Panc1 (cell line): ENCODE measurements at regions not wholly inside any gene's neighbourhood (a gene's known extent, or its start where the extent isn't known, plus 50 kb on each side); places are given as distances from the start of the nearest gene placed in this dataset.

Experiments
- ATAC-seq: fragments of 200-7000 bp; cut with Tn5 transposase; 2 replicates; pipeline ENCODE4 v1.9.1; 2020; ENCODE audit warnings: mild to moderate bottlenecking, moderate library complexity
- BruUV-seq: library from RNA; stranded (reverse); fragments of 400-500 nt; replicated peaks from 2 replicates; lab custom pipeline; 2021; lab: Mats Ljungman, UMichigan
- CTCF ChIA-PET: fragments of 300-600 bp; sonication (Branson Sonifier 250); formaldehyde crosslinking; loops from one replicate; lab custom pipeline; 2022; ENCODE audit warnings: antibody characterized with exemption; lab: Charles Lee
- POLR2A ChIA-PET: fragments of 300-600 bp; sonication (Branson Sonifier 250); formaldehyde crosslinking; loops from one replicate; lab custom pipeline; 2022; ENCODE audit warnings: antibody characterized with exemption; lab: Charles Lee
- DNase-seq: peaks from one replicate; pipeline ENCODE4 v3.0.0-alpha.2; 2010; ENCODE audit warnings: low read depth, low spot score
- H3K27ac ChIP-seq: 2 replicates; pipeline ENCODE4 v1.5.1; 2011; ENCODE audit warnings: mild to moderate bottlenecking, low read length, inconsistent platforms
- H3K27me3 ChIP-seq: fragments of 200-500 bp; sonication (Bioruptor generic); 2 replicates; pipeline ENCODE4 v1.6.0; 2014; ENCODE audit warnings: low read length, inconsistent platforms; ENCODE audit not compliant: control insufficient read depth, insufficient read depth
- H3K36me3 ChIP-seq: fragments of 200-500 bp; sonication (Bioruptor generic); 2 replicates; pipeline ENCODE4 v1.5.1; 2014; ENCODE audit warnings: inconsistent platforms, mild to moderate bottlenecking, low read length, moderate library complexity; ENCODE audit not compliant: control insufficient read depth, insufficient read depth
- H3K4me1 ChIP-seq: 2 replicates; pipeline ENCODE4 v1.5.1; 2011; ENCODE audit warnings: inconsistent platforms, mild to moderate bottlenecking, low read length, moderate library complexity; ENCODE audit not compliant: control insufficient read depth, insufficient read depth
- H3K4me3 ChIP-seq, 2 experiments: 2 replicates each; pipeline ENCODE4 v1.5.1; 2011 to 2012; ENCODE audit warnings: low read depth in 2 of 2, low read length in 2 of 2, mild to moderate bottlenecking in 2 of 2, inconsistent platforms in 1 of 2, moderate library complexity in 1 of 2
- H3K9me3 ChIP-seq: fragments of 200-500 bp; sonication (Bioruptor generic); 2 replicates; pipeline ENCODE4 v1.5.1; 2014; ENCODE audit warnings: low read depth, mild to moderate bottlenecking, inconsistent platforms, low read length, moderate library complexity; ENCODE audit not compliant: control insufficient read depth, insufficient read depth
- POLR2AphosphoS5 ChIP-seq: IDR thresholded peaks from 2 replicates; pipeline ENCODE4 v1.6.1; 2012; ENCODE audit warnings: mild to moderate bottlenecking, low read depth, low read length, moderate library complexity
- SIN3A ChIP-seq: IDR thresholded peaks from 2 replicates; pipeline ENCODE4 v1.6.1; 2012; ENCODE audit warnings: low read depth, mild to moderate bottlenecking, low read length, moderate library complexity, borderline replicate concordance; ENCODE audit not compliant: insufficient read depth
- TCF7L2 ChIP-seq: IDR thresholded peaks from 2 replicates; pipeline ENCODE4 v1.6.1; 2011; ENCODE audit warnings: mild to moderate bottlenecking, low read depth, low read length, inconsistent platforms
- in situ Hi-C: cut with HindIII; loops from 2 replicates; pipeline ENCODE4 v1.10.0; 2016; ENCODE audit warnings: low sequenced_read_pairs, low pct_unique_long_range_greater_than_20kb
- intact Hi-C: fragments of 100-400 bp; cut with micrococcal nuclease; formaldehyde crosslinking; loops from one replicate; pipeline ENCODE4 v1.10.0; 2022; ENCODE audit not compliant: unreplicated experiment
- TF ChIP-seq, protein P1 (sequence below), 2 experiments: IDR thresholded peaks; 2 replicates each; pipeline ENCODE4 v1.6.1; 2011 to 2012; ENCODE audit warnings: low read depth in 2 of 2, control low read depth in 1 of 2, low read length in 1 of 2, mild to moderate bottlenecking in 1 of 2, moderate library complexity in 1 of 2; ENCODE audit not compliant: insufficient read depth in 1 of 2
- TF ChIP-seq, protein P2 (sequence below): fragments of 450-650 bp; IDR thresholded peaks from 2 replicates; pipeline ENCODE4 v1.5.1; 2017; ENCODE audit warnings: mild to moderate bottlenecking

DNA sequence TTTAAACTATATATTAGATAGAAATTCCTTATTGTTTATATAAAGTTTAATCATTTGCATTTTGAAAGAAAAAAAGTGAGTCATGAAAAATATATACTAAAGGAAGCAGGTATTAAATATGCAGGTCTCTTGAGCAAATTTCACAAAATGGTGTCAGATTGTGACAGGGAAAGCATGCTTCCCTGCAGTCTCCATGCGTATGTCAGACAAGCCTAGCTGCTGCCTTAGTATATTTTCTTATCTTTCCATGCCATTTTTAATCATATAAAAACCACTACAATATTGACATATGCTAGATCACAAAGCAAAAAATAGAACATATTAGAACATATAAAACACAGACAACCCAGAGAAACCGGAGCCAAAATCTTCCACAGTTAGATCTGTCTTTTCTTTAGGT, 1137.7 kb upstream of the DDX18 start:
- ChIA-PET CTCF (no interaction called here), POLR2A (no interaction called here)
- Histone ChIP-seq H3K27me3 (no peaks in the 10 kb centered on the region), H3K4me1 (no peaks in the 10 kb centered on the region), H3K36me3 (no peaks in the 10 kb centered on the region), H3K4me3 (no peak overlapping the region), H3K9me3 (no peaks in the 10 kb centered on the region), H3K27ac (no peak overlapping the region)
- intact Hi-C loops, result no loop called here
- BruUV-seq, result no TSS peak
- TF ChIP-seq TCF7L2 (no peak), SIN3A (no peak), POLR2AphosphoS5 (no peak)
- in situ Hi-C loops, result no loop called here
- DNase-seq (no peak), ATAC-seq (no peak)

DNA sequence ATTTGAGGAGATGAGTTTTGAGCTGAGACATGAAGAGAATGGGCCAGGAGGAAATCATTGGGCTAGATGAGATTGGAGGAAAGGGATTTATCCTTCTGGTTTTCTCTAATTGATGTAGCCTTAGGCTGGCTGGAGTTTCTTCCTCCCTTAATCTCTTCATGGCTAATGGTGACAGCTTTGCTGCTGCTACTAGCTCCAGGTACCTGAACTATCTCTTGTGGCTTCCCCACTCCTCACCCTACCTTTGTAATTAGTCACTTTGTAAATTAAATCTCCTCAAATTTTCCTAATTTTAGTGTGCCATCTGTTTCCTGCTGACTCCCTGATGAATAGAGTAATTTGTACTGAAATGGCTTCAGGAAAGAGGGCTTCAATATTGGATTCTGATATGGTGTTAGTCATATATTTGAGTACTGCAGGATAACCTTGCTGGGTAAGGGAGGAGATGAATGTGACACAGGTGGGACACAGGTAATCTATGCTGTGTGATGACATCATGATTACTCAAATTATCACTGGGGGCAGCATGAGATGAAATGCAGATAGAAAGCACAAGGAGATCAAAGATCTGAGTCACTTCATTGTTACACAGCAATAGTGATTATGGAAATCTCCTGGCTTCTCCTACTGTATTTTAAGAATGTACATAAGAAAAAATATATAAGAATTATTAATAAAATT, 1134.1 kb upstream of the DDX18 start:
- CTCF ChIA-PET, result no interaction called here
- H3K4me1 ChIP-seq, result no peaks in the 10 kb centered on the region
- in situ Hi-C loops, result no loop called here

More for the DNA sequence above, 1134.1 kb upstream of the DDX18 start:
- Histone ChIP-seq H3K9me3 (no peaks in the 10 kb centered on the region), H3K36me3 (no peaks in the 10 kb centered on the region), H3K4me3 (no peak overlapping the region), H3K27me3 (no peaks in the 10 kb centered on the region), H3K27ac (no peak overlapping the region)
- no TSS peak for BruUV-seq
- ATAC-seq (no peak), DNase-seq (no peak)
- POLR2A ChIA-PET, result no interaction called here
- intact Hi-C loops, result no loop called here
- TF ChIP-seq, protein P1, sequence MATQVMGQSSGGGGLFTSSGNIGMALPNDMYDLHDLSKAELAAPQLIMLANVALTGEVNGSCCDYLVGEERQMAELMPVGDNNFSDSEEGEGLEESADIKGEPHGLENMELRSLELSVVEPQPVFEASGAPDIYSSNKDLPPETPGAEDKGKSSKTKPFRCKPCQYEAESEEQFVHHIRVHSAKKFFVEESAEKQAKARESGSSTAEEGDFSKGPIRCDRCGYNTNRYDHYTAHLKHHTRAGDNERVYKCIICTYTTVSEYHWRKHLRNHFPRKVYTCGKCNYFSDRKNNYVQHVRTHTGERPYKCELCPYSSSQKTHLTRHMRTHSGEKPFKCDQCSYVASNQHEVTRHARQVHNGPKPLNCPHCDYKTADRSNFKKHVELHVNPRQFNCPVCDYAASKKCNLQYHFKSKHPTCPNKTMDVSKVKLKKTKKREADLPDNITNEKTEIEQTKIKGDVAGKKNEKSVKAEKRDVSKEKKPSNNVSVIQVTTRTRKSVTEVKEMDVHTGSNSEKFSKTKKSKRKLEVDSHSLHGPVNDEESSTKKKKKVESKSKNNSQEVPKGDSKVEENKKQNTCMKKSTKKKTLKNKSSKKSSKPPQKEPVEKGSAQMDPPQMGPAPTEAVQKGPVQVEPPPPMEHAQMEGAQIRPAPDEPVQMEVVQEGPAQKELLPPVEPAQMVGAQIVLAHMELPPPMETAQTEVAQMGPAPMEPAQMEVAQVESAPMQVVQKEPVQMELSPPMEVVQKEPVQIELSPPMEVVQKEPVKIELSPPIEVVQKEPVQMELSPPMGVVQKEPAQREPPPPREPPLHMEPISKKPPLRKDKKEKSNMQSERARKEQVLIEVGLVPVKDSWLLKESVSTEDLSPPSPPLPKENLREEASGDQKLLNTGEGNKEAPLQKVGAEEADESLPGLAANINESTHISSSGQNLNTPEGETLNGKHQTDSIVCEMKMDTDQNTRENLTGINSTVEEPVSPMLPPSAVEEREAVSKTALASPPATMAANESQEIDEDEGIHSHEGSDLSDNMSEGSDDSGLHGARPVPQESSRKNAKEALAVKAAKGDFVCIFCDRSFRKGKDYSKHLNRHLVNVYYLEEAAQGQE (IDR thresholded peaks at IDR 0.05; ENCODE audit: insufficient read depth in 1 of 2, low read depth in 2 of 2, low read length in 1 of 2), result no peak
- TF ChIP-seq SIN3A, result no peak
- TF ChIP-seq TCF7L2, result no peak
- TF ChIP-seq, protein P2, sequence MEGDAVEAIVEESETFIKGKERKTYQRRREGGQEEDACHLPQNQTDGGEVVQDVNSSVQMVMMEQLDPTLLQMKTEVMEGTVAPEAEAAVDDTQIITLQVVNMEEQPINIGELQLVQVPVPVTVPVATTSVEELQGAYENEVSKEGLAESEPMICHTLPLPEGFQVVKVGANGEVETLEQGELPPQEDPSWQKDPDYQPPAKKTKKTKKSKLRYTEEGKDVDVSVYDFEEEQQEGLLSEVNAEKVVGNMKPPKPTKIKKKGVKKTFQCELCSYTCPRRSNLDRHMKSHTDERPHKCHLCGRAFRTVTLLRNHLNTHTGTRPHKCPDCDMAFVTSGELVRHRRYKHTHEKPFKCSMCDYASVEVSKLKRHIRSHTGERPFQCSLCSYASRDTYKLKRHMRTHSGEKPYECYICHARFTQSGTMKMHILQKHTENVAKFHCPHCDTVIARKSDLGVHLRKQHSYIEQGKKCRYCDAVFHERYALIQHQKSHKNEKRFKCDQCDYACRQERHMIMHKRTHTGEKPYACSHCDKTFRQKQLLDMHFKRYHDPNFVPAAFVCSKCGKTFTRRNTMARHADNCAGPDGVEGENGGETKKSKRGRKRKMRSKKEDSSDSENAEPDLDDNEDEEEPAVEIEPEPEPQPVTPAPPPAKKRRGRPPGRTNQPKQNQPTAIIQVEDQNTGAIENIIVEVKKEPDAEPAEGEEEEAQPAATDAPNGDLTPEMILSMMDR, result no peak
- TF ChIP-seq POLR2AphosphoS5, result no peak
